HCT116 (cell line): ENCODE measurements at regions not wholly inside any gene's neighbourhood (a gene's known extent, or its start where the extent isn't known, plus 50 kb on each side); places are given as distances from the start of the nearest gene placed in this dataset.

Experiments
- ATAC-seq: fragments of 200-7000 bp; cut with Tn5 transposase; 2 replicates; pipeline ENCODE4 v1.9.1; 2020; ENCODE audit warnings: mild to moderate bottlenecking, moderate library complexity
- BruUV-seq: library from RNA; stranded (reverse); fragments of 400-500 nt; replicated peaks from 2 replicates; lab custom pipeline; 2021; lab: Mats Ljungman, UMichigan
- CTCF ChIA-PET: fragments of 300-600 bp; sonication (Branson Sonifier 250); formaldehyde crosslinking; loops from one replicate; lab custom pipeline; 2021; ENCODE audit warnings: antibody characterized with exemption; lab: Charles Lee
- POLR2A ChIA-PET: fragments of 300-600, 350-600 bp; sonication (Branson Sonifier 250); formaldehyde crosslinking; loops from one replicate; lab custom pipeline; 2021; ENCODE audit warnings: antibody characterized with exemption; lab: Charles Lee
- RAD21 ChIA-PET, 2 experiments: fragments of 300-600 bp; sonication (Branson Sonifier 250); formaldehyde crosslinking; loops; one replicate each; lab custom pipeline; 2023; ENCODE audit warnings: low total read pairs in 2 of 2; ENCODE audit not compliant: uncharacterized antibody in 2 of 2, unreplicated experiment in 2 of 2, low non-redundant PET in 1 of 2; lab: Charles Lee
- DNase-seq: peaks from one replicate; pipeline ENCODE4 v3.0.0-alpha.2; 2010; ENCODE audit warnings: low read depth, low spot score
- H2AFZ ChIP-seq: fragments of 200-600 bp; shearing (Covaris generic), sonication (generic); 2 replicates; pipeline ENCODE4 v1.6.1; 2017; ENCODE audit warnings: low read depth, mixed run types, mixed read lengths, antibody characterized with exemption, low read length; ENCODE audit not compliant: poor library complexity, severe bottlenecking
- H3K27ac ChIP-seq: 2 replicates; pipeline ENCODE4 v1.5.1; 2012; ENCODE audit warnings: low read depth, low read length
- H3K27me3 ChIP-seq: fragments of 200-600 bp; sonication (generic); 2 replicates; pipeline ENCODE4 v1.6.1; 2016; ENCODE audit warnings: mixed run types, low read length, mixed read lengths; ENCODE audit not compliant: insufficient read depth
- H3K36me3 ChIP-seq, 2 experiments: fragments of 200-500 bp in 1 of 2; fragments of 200-600 bp in 1 of 2; sonication (Bioruptor generic) in 1 of 2; sonication (generic) in 1 of 2; 2 replicates each; pipeline versions ENCODE4 v1.5.1 to v1.6.1; 2014 to 2016; ENCODE audit warnings: low read length in 2 of 2, inconsistent platforms in 1 of 2, mixed read lengths in 1 of 2, mixed run types in 1 of 2; ENCODE audit not compliant: insufficient read depth in 2 of 2, control insufficient read depth in 1 of 2
- H3K4me1 ChIP-seq, 2 experiments: fragments of 200-600 bp in 1 of 2; sonication (generic) in 1 of 2; 2 replicates each; pipeline versions ENCODE4 v1.5.1 to v1.6.1; 2012 to 2017; ENCODE audit warnings: low read length in 2 of 2, inconsistent platforms in 1 of 2, mild to moderate bottlenecking in 1 of 2, mixed read lengths in 1 of 2, mixed run types in 1 of 2, moderate library complexity in 1 of 2; ENCODE audit not compliant: insufficient read depth in 2 of 2, control insufficient read depth in 1 of 2
- H3K4me2 ChIP-seq: fragments of 200-600 bp; sonication (generic); 2 replicates; pipeline ENCODE4 v1.6.1; 2017; ENCODE audit warnings: mixed run types, low read length, mixed read lengths
- H3K4me3 ChIP-seq, 2 experiments: fragments of 200-600 bp in 1 of 2; sonication (generic) in 1 of 2; replicated peaks in 1 of 2; 2 replicates each; pipeline ENCODE4 v1.5.1; 2011 to 2016; ENCODE audit warnings: low read length in 2 of 2, control low read depth in 1 of 2, low read depth in 1 of 2, mild to moderate bottlenecking in 1 of 2, mixed read lengths in 1 of 2, mixed run types in 1 of 2
- H3K79me2 ChIP-seq: fragments of 200-600 bp; sonication (generic); 2 replicates; pipeline ENCODE4 v1.6.1; 2017; ENCODE audit warnings: mild to moderate bottlenecking, mixed run types, low read length, moderate library complexity, mixed read lengths; ENCODE audit not compliant: insufficient read depth
- H3K9ac ChIP-seq: fragments of 200-600 bp; sonication (generic); 2 replicates; pipeline ENCODE4 v1.6.1; 2016; ENCODE audit warnings: low read length, mixed read lengths
- H3K9me2 ChIP-seq: fragments of 200-600 bp; sonication (generic), shearing (Covaris generic); 2 replicates; pipeline ENCODE4 v1.6.1; 2017; ENCODE audit warnings: mixed run types, mild to moderate bottlenecking, moderate library complexity; ENCODE audit not compliant: insufficient read depth
- H3K9me3 ChIP-seq, 2 experiments: fragments of 200-500 bp in 1 of 2; fragments of 200-600 bp in 1 of 2; sonication (Bioruptor generic) in 1 of 2; sonication (generic) in 1 of 2; 2 replicates each; pipeline ENCODE4 v1.6.1; 2014 to 2017; ENCODE audit warnings: low read length in 2 of 2, mixed read lengths in 2 of 2, inconsistent platforms in 1 of 2, low read depth in 1 of 2, mild to moderate bottlenecking in 1 of 2, mixed run types in 1 of 2, moderate library complexity in 1 of 2; ENCODE audit not compliant: control insufficient read depth in 1 of 2, insufficient read depth in 1 of 2
- H4K20me1 ChIP-seq: fragments of 200-600 bp; sonication (generic), shearing (Covaris generic); 2 replicates; pipeline ENCODE4 v1.6.1; 2017; ENCODE audit warnings: mixed run types, mild to moderate bottlenecking, moderate library complexity; ENCODE audit not compliant: insufficient read depth
- ATF3 ChIP-seq: IDR thresholded peaks from 2 replicates; pipeline ENCODE4 v1.6.1; 2012
- CBX3 ChIP-seq: IDR thresholded peaks from 2 replicates; pipeline ENCODE4 v1.6.1; 2012; ENCODE audit warnings: low read depth
- CTCF ChIP-seq, 3 experiments: fragments of 200-600 bp in 1 of 3; sonication (generic) in 1 of 3; IDR thresholded peaks in 2 of 3; conservative IDR thresholded peaks in 1 of 3; 2 replicates each; pipeline ENCODE4 v1.5.1; 2012 to 2017; ENCODE audit warnings: low read depth in 2 of 3, low read length in 2 of 3, antibody characterized with exemption in 1 of 3, borderline replicate concordance in 1 of 3, control low read depth in 1 of 3, mild to moderate bottlenecking in 1 of 3, mixed read lengths in 1 of 3, mixed run types in 1 of 3, moderate library complexity in 1 of 3; ENCODE audit not compliant: insufficient read depth in 1 of 3
- EGR1 ChIP-seq: IDR thresholded peaks from 2 replicates; pipeline ENCODE4 v1.6.1; 2012; ENCODE audit warnings: low read depth
- ELF1 ChIP-seq: IDR thresholded peaks from 2 replicates; pipeline ENCODE4 v1.6.1; 2012; ENCODE audit warnings: low read depth, borderline replicate concordance
- EZH2 ChIP-seq: fragments of 200-600 bp; sonication (generic); IDR thresholded peaks from 2 replicates; pipeline ENCODE4 v1.6.1; 2017; ENCODE audit warnings: antibody characterized with exemption, mixed run types
- EZH2phosphoT487 ChIP-seq: fragments of 200-600 bp; IDR thresholded peaks from 2 replicates; pipeline ENCODE4 v1.6.1; 2018; ENCODE audit warnings: antibody characterized with exemption, borderline replicate concordance
- FOSL1 ChIP-seq: IDR thresholded peaks from 2 replicates; pipeline ENCODE4 v1.6.1; 2012; ENCODE audit warnings: low read depth
- REST ChIP-seq: IDR thresholded peaks from 2 replicates; pipeline ENCODE4 v1.6.1; 2012; ENCODE audit warnings: low read depth
- SIN3A ChIP-seq: IDR thresholded peaks from 2 replicates; pipeline ENCODE4 v1.6.1; 2012; ENCODE audit warnings: low read depth
- SP1 ChIP-seq: IDR thresholded peaks from 2 replicates; pipeline ENCODE4 v1.6.1; 2012; ENCODE audit warnings: low read depth
- TCF7L2 ChIP-seq: IDR thresholded peaks from 2 replicates; pipeline ENCODE4 v1.7.0; 2011; ENCODE audit warnings: borderline replicate concordance, inconsistent platforms; ENCODE audit not compliant: insufficient read depth, insufficient read length; ENCODE audit errors: extremely low read depth
- YY1 ChIP-seq: IDR thresholded peaks from 2 replicates; pipeline ENCODE4 v1.6.1; 2011; ENCODE audit warnings: low read length, low read depth, moderate library complexity, mild to moderate bottlenecking; ENCODE audit not compliant: insufficient replicate concordance; ENCODE audit errors: extremely low read depth
- ZNF274 ChIP-seq: fragments of 200-500 bp; sonication (Bioruptor generic); IDR thresholded peaks from 2 replicates; pipeline ENCODE4 v1.6.1; 2014; ENCODE audit warnings: mild to moderate bottlenecking, low read depth, low read length, inconsistent platforms
- intact Hi-C: fragments of 100-400 bp; cut with micrococcal nuclease; formaldehyde crosslinking; loops from 2 replicates; pipeline ENCODE4 v1.10.0; 2022
- TF ChIP-seq, protein P1 (sequence below): IDR thresholded peaks from 2 replicates; pipeline ENCODE4 v1.6.1; 2012

GRCh38 chr2:239807568-239807967 is 217.6 kb downstream of the NDUFA10 start:
- Histone ChIP-seq H4K20me1 (no peaks in the 10 kb centered on the region), H3K36me3 (no peaks in the 10 kb centered on the region), H3K4me3 (no peak overlapping the region), H3K4me1 (no peaks in the 10 kb centered on the region), H3K27me3 (peaks cover 16% of the 10 kb centered on the region), H3K9ac (no peak overlapping the region), H3K9me2 (no peaks in the 10 kb centered on the region), H2AFZ (no peak overlapping the region), H3K27ac (no peak overlapping the region), H3K9me3 (no peaks in the 10 kb centered on the region), H3K79me2 (no peaks in the 10 kb centered on the region), H3K4me2 (no peak overlapping the region)
- RAD21 ChIA-PET: no interaction called here
- BruUV-seq: no TSS peak
- DNase-seq: no peak
- TF ChIP-seq EZH2phosphoT487 (no peak), ELF1 (no peak), CTCF (IDR thresholded peaks at IDR 0.05 in 2 of 3, conservative IDR thresholded peaks at IDR 0.05 in 1 of 3; ENCODE audit: borderline replicate concordance in 1 of 3, insufficient read depth in 1 of 3, low read depth in 2 of 3, low read length in 2 of 3) (no peak), EZH2 (no peak), REST (no peak), EGR1 (no peak), SP1 (no peak), CBX3 (no peak), ZNF274 (no peak), FOSL1 (no peak), TCF7L2 (no peak), YY1 (no peak), ATF3 (no peak), SIN3A (no peak)
- TF ChIP-seq, protein P1, sequence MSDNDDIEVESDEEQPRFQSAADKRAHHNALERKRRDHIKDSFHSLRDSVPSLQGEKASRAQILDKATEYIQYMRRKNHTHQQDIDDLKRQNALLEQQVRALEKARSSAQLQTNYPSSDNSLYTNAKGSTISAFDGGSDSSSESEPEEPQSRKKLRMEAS: no peak
- POLR2A ChIA-PET: no interaction called here
- intact Hi-C loops: no loop called here
- ATAC-seq: no peak
- CTCF ChIA-PET: no interaction called here
